HEK293 (cell line): ENCODE measurements at regions not wholly inside any gene's neighbourhood (a gene's known extent, or its start where the extent isn't known, plus 50 kb on each side); places are given as distances from the start of the nearest gene placed in this dataset.

Experiments
- CTCF ChIP-seq: fragments of 450-650 bp; formaldehyde crosslinking; IDR thresholded peaks from 2 replicates; pipeline ENCODE4 v1.5.1; 2016; ENCODE audit warnings: missing biosample characterization, missing genetic modification characterization
- MEIS1 ChIP-seq: sonication (generic); formaldehyde crosslinking; IDR thresholded peaks from 2 replicates; pipeline ENCODE4 v1.8.1; 2022; ENCODE audit warnings: missing genetic modification reagents, mild to moderate bottlenecking, borderline replicate concordance
- PRDM6 ChIP-seq: fragments of 450-650 bp; formaldehyde crosslinking; IDR thresholded peaks from 2 replicates; pipeline ENCODE4 v1.5.1; 2017; ENCODE audit warnings: missing biosample characterization, missing genetic modification characterization
- REST ChIP-seq: fragments of 450-650 bp; formaldehyde crosslinking; IDR thresholded peaks from 2 replicates; pipeline ENCODE4 v1.5.1; 2016; ENCODE audit warnings: missing biosample characterization, missing genetic modification characterization
- YY1 ChIP-seq: fragments of 450-650 bp; formaldehyde crosslinking; IDR thresholded peaks from 2 replicates; pipeline ENCODE4 v1.5.1; 2018; ENCODE audit warnings: missing biosample characterization, missing genetic modification characterization
- ZNF292 ChIP-seq: fragments of 450-650 bp; formaldehyde crosslinking; IDR thresholded peaks from 2 replicates; pipeline ENCODE4 v1.5.1; 2016; ENCODE audit warnings: low read depth, missing biosample characterization, missing genetic modification characterization, borderline replicate concordance
- ZNF423 ChIP-seq: fragments of 450-650 bp; formaldehyde crosslinking; IDR thresholded peaks from 2 replicates; pipeline ENCODE4 v1.5.1; 2016; ENCODE audit warnings: missing biosample characterization, missing genetic modification characterization
- ZNF76 ChIP-seq: fragments of 450-650 bp; formaldehyde crosslinking; IDR thresholded peaks from 2 replicates; pipeline ENCODE4; 2016; ENCODE audit warnings: low read depth, missing biosample characterization, missing genetic modification characterization, borderline replicate concordance

GRCh38 chr4:142940425-142941330, 94.6 kb upstream of the INPP4B start:
- TF ChIP-seq YY1 (tag by site-specific recombination) (no peak), MEIS1 (CRISPR knock-in tag) (no peak), ZNF423 (no peak), CTCF (tag by site-specific recombination) (no peak), REST (tag by site-specific recombination) (no peak), ZNF76 (tag by site-specific recombination) (no peak), PRDM6 (tag by site-specific recombination) (no peak), ZNF292 (tag by site-specific recombination) (no peak)
